OCI-LY1 (cell line): ENCODE measurements at regions not wholly inside any gene's neighbourhood (a gene's known extent, or its start where the extent isn't known, plus 50 kb on each side); places are given as distances from the start of the nearest gene placed in this dataset.

Experiments used
- CTCF ChIP-seq: fragments of 200-600 bp; sonication (generic), shearing (Covaris generic); IDR thresholded peaks from 2 replicates; pipeline ENCODE4 v1.5.1; 2017; ENCODE audit warnings: mild to moderate bottlenecking, antibody characterized with exemption, low read length, moderate library complexity, mixed read lengths
- EZH2 ChIP-seq: fragments of 200-600 bp; sonication (generic), shearing (Covaris generic); IDR thresholded peaks from 2 replicates; pipeline ENCODE4 v1.8.0; 2017; ENCODE audit warnings: borderline replicate concordance, mixed run types, mild to moderate bottlenecking, antibody characterized with exemption, low read length, moderate library complexity, mixed read lengths

DNA sequence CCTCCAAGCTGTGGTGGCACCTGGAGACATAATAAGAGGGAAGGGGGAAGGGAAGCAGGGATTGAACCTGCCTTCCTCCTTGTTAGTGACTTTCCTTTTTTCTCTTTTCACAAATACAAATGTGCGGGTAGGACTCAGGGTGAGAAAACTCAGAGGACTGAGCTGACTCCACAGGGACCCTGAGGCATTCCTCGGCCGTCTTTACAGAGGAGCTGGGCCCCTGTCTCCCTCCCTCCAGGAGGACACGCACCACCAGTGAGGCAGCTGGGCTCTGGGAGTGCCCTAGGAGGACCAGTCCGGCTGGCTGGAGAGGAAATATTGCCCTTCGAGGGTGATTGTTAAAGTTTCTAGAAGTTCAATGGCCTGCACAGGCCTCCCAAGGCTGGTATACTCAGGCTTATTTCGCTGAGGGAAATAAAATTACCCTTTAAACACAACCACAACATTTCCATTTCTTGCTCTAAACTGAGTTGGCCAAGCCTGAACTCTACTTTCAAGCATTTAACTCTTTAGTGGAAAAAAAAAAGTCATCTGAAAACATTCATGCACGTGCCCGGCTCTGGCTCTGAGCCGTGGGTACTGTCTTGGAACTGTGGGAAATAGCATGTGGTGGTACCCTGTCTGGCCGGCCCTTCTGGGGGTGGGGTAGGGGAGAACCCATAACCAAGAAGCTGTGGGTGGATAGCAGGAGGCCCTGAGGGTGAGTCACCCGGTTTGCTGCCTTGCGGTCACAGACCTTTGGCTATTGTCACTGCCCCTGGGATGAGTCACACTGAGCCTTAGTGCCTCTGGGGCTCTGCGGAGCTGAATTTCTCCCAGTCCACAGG is 116.0 kb downstream of the COPS8 start:
- no peak for TF ChIP-seq CTCF
- no peak for TF ChIP-seq EZH2
